GM18519 (cell line): ENCODE measurements at regions not wholly inside any gene's neighbourhood (a gene's known extent, or its start where the extent isn't known, plus 50 kb on each side); places are given as distances from the start of the nearest gene placed in this dataset.
"Not testable (repeated sequence)": the region's sequence is repeated elsewhere in the genome, so short reads cannot be mapped to it uniquely, and the experiment has no call there.

Experiments used
- ATAC-seq: cut with Tn5 transposase; IDR thresholded peaks from one replicate; pipeline ENCODE4 v1.9.1; 2021; ENCODE audit warnings: mild to moderate bottlenecking, moderate library complexity; ENCODE audit not compliant: unreplicated experiment, low FRiP score

DNA sequence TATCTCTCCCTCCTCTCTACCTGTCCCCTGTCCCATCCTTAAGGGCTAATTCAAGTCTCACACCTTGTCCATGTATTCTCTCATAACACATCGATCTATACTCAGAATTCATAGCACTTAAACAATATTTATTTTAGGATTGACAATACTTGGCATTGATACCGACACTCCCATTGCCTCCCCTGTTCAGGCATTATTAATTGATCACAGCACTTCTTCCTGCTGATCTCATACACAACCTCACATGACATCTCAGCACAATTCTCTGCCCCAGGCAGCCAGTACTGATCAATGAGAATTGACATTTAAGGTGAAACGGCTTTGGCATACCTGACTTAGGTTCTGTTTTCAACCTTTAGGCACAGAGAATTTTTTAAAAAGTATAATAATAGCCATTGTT, 582.4 kb upstream of the BRINP1 start:
- no peak for ATAC-seq

DNA sequence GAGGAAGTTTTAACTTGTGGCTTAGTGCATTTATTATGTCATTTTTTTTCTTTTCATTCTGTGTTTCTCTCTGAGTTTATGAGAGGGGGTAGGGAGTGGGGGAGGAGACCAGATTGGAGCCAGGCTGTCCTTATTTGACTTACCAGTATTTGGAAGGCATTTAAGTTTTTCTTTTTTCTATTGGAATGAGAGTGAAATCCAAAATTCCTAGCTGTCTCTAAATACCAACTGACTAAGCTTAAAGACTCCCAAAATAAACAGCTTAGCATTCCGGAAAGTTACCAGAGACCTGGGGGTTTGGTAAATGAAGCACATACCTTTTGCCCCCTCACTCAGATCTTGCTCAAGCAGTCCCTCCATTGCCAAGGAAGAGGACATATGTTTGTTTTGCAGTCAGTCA, 581.9 kb upstream of the BRINP1 start:
- ATAC-seq = no peak

- no peak for ATAC-seq
These were observed 576.5 kb upstream of the BRINP1 start for GRCh38 chr9:119945686-119946085.

- ATAC-seq = no peak
These were observed 571.9 kb upstream of the BRINP1 start for GRCh38 chr9:119941091-119941490.

DNA sequence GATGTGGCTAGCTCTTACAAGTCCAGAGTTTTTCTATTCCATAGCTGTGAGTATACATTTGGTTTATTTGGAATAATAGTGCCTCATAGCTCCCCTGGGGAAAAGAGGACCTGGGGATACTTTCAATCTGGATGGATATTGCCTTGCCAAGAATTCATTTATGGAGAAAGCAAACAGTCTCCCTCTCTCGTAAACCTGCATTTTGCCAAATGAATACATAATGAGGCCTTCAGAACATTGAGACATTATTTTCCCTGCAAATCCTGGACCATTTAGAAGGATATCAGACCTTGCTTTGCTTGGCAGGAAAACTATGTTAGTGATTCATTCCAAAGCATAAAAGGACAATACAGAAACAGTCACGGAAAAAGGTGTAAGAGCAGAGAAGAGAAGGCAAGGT, 569.6 kb upstream of the BRINP1 start:
- no peak for ATAC-seq

DNA sequence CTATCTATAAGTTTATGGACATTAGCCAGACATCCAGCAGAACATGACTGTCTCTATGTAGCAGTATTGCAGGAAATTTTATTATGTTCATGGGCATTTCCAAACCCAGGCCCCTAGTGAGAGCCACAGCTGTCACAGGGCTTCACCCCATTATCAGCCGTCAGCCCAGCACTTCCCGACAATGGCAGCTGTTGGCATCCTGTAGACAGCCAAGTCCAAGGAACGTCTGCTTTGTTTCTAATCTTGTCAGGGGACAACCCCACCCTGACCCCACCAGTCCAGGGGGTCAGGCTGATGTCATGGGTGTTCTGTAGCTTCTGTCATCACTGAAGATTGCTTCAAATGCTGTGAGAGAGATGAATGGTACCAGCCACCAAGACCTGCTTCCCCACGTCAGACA, 565.3 kb upstream of the BRINP1 start:
- ATAC-seq = no peak

DNA sequence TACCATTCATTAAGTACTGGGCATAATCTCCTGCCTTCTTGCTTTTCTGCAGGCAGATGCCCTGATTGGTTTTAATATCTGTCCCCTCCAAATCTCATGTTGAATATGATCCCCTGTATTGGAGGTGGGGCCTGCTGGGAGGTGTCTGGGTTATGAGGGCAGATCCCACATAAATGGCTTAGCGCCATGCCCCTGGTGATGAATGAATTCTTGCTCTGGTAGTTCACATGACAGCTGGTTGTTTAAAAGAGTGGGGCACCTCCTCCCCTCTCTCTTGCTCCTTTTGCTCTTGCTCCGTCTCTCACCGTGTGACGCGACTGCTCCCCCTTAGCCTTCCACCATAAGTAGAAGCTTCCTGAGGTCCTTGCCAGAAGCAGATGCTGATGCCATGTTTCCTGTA, 564.0 kb upstream of the BRINP1 start:
- ATAC-seq = no peak

DNA sequence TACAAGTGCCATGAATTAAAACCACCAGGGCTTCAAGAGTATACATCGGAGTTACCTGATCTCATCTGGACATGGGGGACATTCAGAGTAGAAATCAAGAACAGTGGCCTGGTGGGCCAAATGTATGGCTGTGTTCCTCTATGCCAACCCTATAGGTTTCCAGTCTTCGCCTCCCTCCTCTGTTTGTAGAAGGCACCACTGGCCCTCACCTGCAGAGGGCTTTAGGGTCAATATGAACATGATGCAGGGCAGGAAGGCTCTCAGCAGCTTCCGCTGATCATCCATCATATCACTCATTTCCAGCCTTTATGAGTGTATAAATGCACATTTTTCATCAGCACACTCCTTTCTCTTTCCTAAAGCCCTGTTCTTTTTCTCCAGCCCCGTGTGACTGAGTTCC, 555.5 kb upstream of the BRINP1 start:
- ATAC-seq = no peak

GRCh38 chr9:119917175-119917574, 547.9 kb upstream of the BRINP1 start:
- no peak for ATAC-seq

DNA sequence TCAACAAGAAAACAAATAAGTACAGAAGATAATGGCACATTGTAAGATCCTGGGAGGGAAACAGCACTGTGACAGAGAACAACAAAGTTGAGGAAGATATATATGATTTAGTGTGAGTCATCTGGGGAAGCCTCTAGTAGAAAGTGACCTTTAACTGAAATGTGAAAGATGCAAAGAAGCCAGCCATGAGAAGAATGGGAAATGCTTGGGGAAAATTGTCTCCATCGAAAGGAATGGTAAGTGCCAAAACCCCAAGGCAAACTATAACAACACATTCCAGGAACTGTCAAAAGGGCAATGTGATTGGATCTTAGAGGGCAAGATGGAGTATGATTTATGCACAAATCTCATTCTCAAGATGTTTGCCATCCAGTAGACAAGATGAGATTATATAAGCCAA, 537.8 kb upstream of the BRINP1 start:
- no peak for ATAC-seq

DNA sequence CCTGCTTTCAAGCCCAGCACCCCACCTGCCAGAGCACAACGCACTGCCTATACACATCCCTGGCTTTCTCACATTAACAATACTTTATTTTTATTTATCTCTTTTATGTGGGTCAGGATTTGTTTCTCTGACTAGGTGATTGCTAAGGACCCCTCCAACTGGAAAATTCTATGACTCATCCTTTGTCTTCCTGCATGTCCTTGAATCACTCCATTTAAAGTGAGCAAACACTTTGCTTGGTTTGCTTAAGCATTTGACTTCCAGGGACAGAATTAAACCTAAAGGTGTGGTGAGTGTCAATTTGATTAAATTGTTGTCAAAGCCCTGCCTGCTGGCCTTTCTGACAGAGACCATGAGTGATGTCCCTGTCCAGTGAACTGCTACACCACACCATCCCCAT, 536.5 kb upstream of the BRINP1 start:
- ATAC-seq = no peak

- no peak for ATAC-seq
These were observed 534.6 kb upstream of the BRINP1 start for GRCh38 chr9:119903851-119904250.

DNA sequence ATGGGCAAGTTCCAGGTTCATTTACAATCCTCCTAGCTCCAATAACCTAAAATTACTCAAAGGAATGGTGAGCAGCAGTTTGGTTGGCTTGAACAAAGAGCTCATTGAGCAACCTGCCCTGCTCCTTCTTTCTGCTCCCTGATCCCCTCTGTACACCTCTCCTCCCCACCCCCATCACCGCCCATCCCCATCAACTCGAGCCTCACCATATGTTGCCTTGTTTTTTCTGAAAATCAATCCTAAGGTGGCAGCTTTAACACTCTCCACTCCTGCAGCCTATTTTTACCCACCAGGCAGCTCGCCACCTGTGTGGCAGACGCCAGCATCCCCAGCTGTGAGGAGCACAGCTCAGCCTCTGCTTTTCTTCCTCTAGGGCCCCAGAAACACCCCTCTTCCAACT, 533.4 kb upstream of the BRINP1 start:
- no peak for ATAC-seq

DNA sequence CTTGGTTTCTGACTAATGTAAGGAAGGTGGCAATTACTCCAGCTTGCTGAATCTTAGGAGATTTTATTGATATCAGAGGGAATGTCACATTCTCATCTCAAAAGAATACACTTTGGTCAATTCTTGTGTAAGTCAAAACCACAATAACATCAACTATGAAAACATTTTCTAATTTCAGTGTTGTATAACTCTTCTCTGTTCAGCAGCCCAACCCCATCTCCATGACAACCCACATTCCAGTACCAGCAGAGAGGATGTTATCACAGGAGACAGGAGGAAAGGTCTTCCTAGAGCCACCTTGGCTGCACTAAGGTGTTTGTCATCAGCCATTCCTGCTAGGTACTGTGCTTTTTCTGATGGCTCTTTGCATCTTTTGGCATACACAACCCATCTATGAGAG, 529.1 kb upstream of the BRINP1 start:
- ATAC-seq = no peak

- no peak for ATAC-seq
These were observed 515.2 kb upstream of the BRINP1 start for GRCh38 chr9:119884438-119884837.

DNA sequence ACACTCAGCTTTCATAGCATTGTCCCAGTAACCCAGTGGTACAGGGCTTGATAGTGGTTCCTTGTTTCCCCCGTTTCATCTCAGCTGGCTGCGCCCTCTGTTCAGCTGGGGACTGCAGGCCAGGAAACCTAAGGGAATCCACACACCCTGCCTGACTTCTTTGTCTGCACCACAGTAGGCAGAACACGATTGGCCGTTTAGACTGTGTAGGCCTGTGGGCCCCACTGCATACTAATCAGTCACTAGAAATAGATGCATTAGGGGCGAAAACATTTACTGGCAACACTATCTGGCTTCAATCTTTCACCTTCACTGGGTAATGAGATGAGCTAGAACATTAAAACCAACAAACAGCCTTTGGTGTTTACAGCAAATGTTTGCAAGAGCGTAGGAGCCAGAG, 512.7 kb upstream of the BRINP1 start:
- no peak for ATAC-seq

DNA sequence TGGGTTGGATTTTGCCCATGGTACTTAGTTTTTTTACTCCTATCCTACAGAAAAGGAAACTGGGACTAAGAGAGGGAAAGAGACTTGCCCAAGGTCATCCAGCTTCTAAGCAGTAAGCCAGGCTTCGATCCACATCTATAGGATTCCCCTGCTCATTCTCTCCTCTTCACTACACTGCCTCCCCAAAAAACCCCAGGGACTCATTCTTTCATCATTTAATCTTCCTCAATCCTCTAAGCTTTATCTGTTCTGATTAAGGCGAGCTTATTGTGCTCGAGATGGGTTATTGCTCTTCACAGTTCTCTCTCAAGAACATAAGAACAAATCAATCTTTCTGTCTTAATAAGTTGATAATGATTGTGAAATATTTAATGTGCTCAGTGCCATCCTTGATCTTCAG, 511.1 kb upstream of the BRINP1 start:
- no peak for ATAC-seq

DNA sequence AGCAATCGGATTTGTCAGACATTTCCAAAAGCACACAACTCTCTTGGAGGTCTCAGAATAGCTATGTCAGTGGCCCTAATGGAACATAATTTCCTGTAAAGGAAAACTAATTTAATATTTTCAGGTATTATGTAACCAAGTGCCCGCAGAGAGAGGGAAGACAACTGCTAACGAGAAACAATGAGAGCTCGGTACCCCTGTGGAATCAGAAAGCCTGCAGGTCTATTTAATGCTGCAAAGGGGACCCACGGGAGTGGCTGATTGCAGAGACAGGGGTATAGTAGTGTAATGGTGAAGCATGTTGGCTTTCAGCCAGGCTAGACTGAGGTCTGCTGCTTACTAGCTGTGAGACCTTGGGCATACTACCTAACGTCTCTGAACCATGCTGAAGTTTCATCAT, 508.1 kb upstream of the BRINP1 start:
- ATAC-seq = no peak

- no peak for ATAC-seq
These were observed 504.6 kb upstream of the BRINP1 start for GRCh38 chr9:119873877-119874276.

DNA sequence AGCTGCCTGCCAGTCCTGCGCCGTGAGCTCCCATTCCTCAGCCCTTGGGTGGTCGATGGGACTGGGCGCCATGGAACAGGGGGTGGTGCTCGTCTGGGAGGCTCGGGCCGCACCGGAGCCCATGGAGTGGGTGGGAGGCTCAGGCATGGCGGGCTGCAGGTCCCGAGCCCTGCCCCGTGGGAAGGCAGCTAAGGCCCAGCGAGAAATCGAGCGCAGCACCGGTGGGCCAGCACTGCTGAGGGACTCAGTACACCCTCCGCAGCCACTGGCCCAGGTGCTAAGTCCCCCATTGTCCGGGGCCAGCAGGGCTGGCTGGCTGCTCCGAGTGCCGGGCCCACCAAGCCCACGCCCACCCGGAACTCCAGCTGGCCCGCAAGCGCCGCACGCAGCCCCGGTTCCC, 501.0 kb upstream of the BRINP1 start:
- ATAC-seq = not testable (repeated sequence)

GRCh38 chr9:119868694-119869093, 499.5 kb upstream of the BRINP1 start:
- ATAC-seq = no peak

- ATAC-seq = no peak
These were observed 492.6 kb upstream of the BRINP1 start for GRCh38 chr9:119861842-119862241.

- no peak for ATAC-seq
These were observed 489.9 kb upstream of the BRINP1 start for GRCh38 chr9:119859128-119859527.

- no peak for ATAC-seq
These were observed 483.9 kb upstream of the BRINP1 start for GRCh38 chr9:119853126-119853525.
